ENCODE measurements at regions not wholly inside any gene's neighbourhood (a gene's known extent, or its start where the extent isn't known, plus 50 kb on each side); places are given as distances from the start of the nearest gene placed in this dataset.

GRCh38 chr2:49811502-49811901, 657.2 kb upstream of the FSHR start:
- Histone ChIP-seq H3K36me3 (no peaks in the 10 kb centered on the region), H3K27ac (no peak overlapping the region), H4K20me1 (no peaks in the 10 kb centered on the region), H3K4me3 (no peak overlapping the region), H3K4me1 (peaks cover 10% of the 10 kb centered on the region), H3K9ac (no peak overlapping the region), H3K9me3 (no peaks in the 10 kb centered on the region), H3K27me3 (no peaks in the 10 kb centered on the region), H3K4me2 (no peak overlapping the region)
- TF ChIP-seq Cebpa-rat (IDR thresholded peaks at IDR 0.05), result no peak

- Histone ChIP-seq H3K36me3 (no peaks in the 10 kb centered on the region), H3K4me1 (peaks cover 8% of the 10 kb centered on the region), H3K4me3 (no peak overlapping the region), H3K27ac (no peak overlapping the region), H3K27me3 (no peaks in the 10 kb centered on the region), H4K20me1 (no peaks in the 10 kb centered on the region), H3K4me2 (no peak overlapping the region), H3K9ac (no peak overlapping the region), H3K9me3 (no peaks in the 10 kb centered on the region)
- no peak for TF ChIP-seq Cebpa-rat (IDR thresholded peaks at IDR 0.05)
Observed at GRCh38 chr2:49807689-49808088, 653.4 kb upstream of the FSHR start.

- no peak overlapping the region for H3K4me3 ChIP-seq
- no peaks in the 10 kb centered on the region for H4K20me1 ChIP-seq
- no peaks in the 10 kb centered on the region for H3K27me3 ChIP-seq
- no peak overlapping the region for H3K27ac ChIP-seq
- H3K36me3 ChIP-seq, result no peaks in the 10 kb centered on the region
- H3K4me1 ChIP-seq, result peaks cover 6% of the 10 kb centered on the region; the same call in 1 of the 2 replicates
- H3K9me3 ChIP-seq, result peaks cover 6% of the 10 kb centered on the region; the same call in 1 of the 2 replicates
- no peak overlapping the region for H3K9ac ChIP-seq
- no peak overlapping the region for H3K4me2 ChIP-seq
- no peak for TF ChIP-seq Cebpa-rat (IDR thresholded peaks at IDR 0.05)
Observed at GRCh38 chr2:49804111-49804510, 649.8 kb upstream of the FSHR start.

GRCh38 chr2:49801898-49802450, 647.7 kb upstream of the FSHR start:
- Histone ChIP-seq H3K9ac (no peak overlapping the region), H3K36me3 (no peaks in the 10 kb centered on the region), H3K27me3 (no peaks in the 10 kb centered on the region), H3K4me3 (no peak overlapping the region), H3K4me2 (no peak overlapping the region), H3K27ac (no peak overlapping the region), H4K20me1 (no peaks in the 10 kb centered on the region), H3K4me1 (peaks cover 6% of the 10 kb centered on the region; the same call in 1 of the 2 replicates), H3K9me3 (peaks cover 6% of the 10 kb centered on the region; the same call in 1 of the 2 replicates)
- no peak for TF ChIP-seq Cebpa-rat (IDR thresholded peaks at IDR 0.05)

- Histone ChIP-seq H4K20me1 (no peaks in the 10 kb centered on the region), H3K4me3 (no peak overlapping the region), H3K36me3 (no peaks in the 10 kb centered on the region), H3K27me3 (no peaks in the 10 kb centered on the region), H3K4me1 (no peaks in the 10 kb centered on the region), H3K4me2 (no peak overlapping the region), H3K27ac (no peak overlapping the region), H3K9me3 (peaks cover 6% of the 10 kb centered on the region; the same call in 1 of the 2 replicates), H3K9ac (no peak overlapping the region)
- no peak for TF ChIP-seq Cebpa-rat (IDR thresholded peaks at IDR 0.05)
Observed at GRCh38 chr2:49798570-49798969, 644.3 kb upstream of the FSHR start.

GRCh38 chr2:49796266-49796665, 642.0 kb upstream of the FSHR start:
- Histone ChIP-seq H3K27ac (no peak overlapping the region), H3K4me1 (no peaks in the 10 kb centered on the region), H3K4me3 (no peak overlapping the region), H3K36me3 (no peaks in the 10 kb centered on the region), H3K9ac (no peak overlapping the region), H3K9me3 (no peaks in the 10 kb centered on the region), H4K20me1 (no peaks in the 10 kb centered on the region), H3K4me2 (no peak overlapping the region), H3K27me3 (no peaks in the 10 kb centered on the region)
- no peak for TF ChIP-seq Cebpa-rat (IDR thresholded peaks at IDR 0.05)

- no peaks in the 10 kb centered on the region for H3K4me1 ChIP-seq
- no peaks in the 10 kb centered on the region for H3K27me3 ChIP-seq
- no peak overlapping the region for H3K9ac ChIP-seq
- H3K36me3 ChIP-seq, result no peaks in the 10 kb centered on the region
- H4K20me1 ChIP-seq, result no peaks in the 10 kb centered on the region
- no peak overlapping the region for H3K4me2 ChIP-seq
- no peak overlapping the region for H3K4me3 ChIP-seq
- no peak for TF ChIP-seq Cebpa-rat (IDR thresholded peaks at IDR 0.05)
- no peaks in the 10 kb centered on the region for H3K9me3 ChIP-seq
- H3K27ac ChIP-seq, result no peak overlapping the region
Observed at GRCh38 chr2:49794396-49794795, 640.1 kb upstream of the FSHR start.

GRCh38 chr2:49788300-49788699, 634.0 kb upstream of the FSHR start:
- Histone ChIP-seq H3K27ac (no peak overlapping the region), H3K4me1 (no peaks in the 10 kb centered on the region), H3K4me3 (no peak overlapping the region), H3K4me2 (no peak overlapping the region), H3K9me3 (no peaks in the 10 kb centered on the region), H3K27me3 (no peaks in the 10 kb centered on the region), H3K36me3 (no peaks in the 10 kb centered on the region), H3K9ac (no peak overlapping the region), H4K20me1 (no peaks in the 10 kb centered on the region)
- no peak for TF ChIP-seq Cebpa-rat (IDR thresholded peaks at IDR 0.05)

- no peak for TF ChIP-seq Cebpa-rat (IDR thresholded peaks at IDR 0.05)
- H3K27ac ChIP-seq, result no peak overlapping the region
Observed at GRCh38 chr2:49780949-49781348, 626.6 kb upstream of the FSHR start.

GRCh38 chr2:49772299-49772970, 618.1 kb upstream of the FSHR start:
- Histone ChIP-seq H3K27me3 (no peaks in the 10 kb centered on the region), H3K27ac (no peak overlapping the region), H3K4me1 (no peaks in the 10 kb centered on the region), H4K20me1 (no peaks in the 10 kb centered on the region), H3K9ac (no peak overlapping the region), H3K4me2 (no peak overlapping the region), H3K9me3 (peaks cover 8% of the 10 kb centered on the region; the same call in 1 of the 2 replicates), H3K4me3 (no peak overlapping the region), H3K36me3 (no peaks in the 10 kb centered on the region)
- TF ChIP-seq Cebpa-rat (IDR thresholded peaks at IDR 0.05), result no peak

More at GRCh38 chr2:49780949-49781348, 626.6 kb upstream of the FSHR start:
- no peaks in the 10 kb centered on the region for H4K20me1 ChIP-seq
- H3K4me3 ChIP-seq, result no peak overlapping the region
- H3K27me3 ChIP-seq, result no peaks in the 10 kb centered on the region
- H3K9me3 ChIP-seq, result no peaks in the 10 kb centered on the region
- H3K9ac ChIP-seq, result no peak overlapping the region
- H3K4me1 ChIP-seq, result no peaks in the 10 kb centered on the region
- no peak overlapping the region for H3K4me2 ChIP-seq
- no peaks in the 10 kb centered on the region for H3K36me3 ChIP-seq
